Nephron (organoid): ENCODE measurements at regions not wholly inside any gene's neighbourhood (a gene's known extent, or its start where the extent isn't known, plus 50 kb on each side); places are given as distances from the start of the nearest gene placed in this dataset.

Experiments
- H3K27ac Mint-ChIP-seq, 3 experiments: 2 replicates each; pipeline ENCODE4 v1.8.0; 2020; ENCODE audit warnings: mixed read lengths in 3 of 3, mild to moderate bottlenecking in 2 of 3, moderate library complexity in 1 of 3
- H3K27me3 Mint-ChIP-seq: 2 replicates; pipeline ENCODE4 v1.8.0; 2021; ENCODE audit warnings: low read depth, mild to moderate bottlenecking, moderate library complexity, mixed read lengths
- H3K36me3 Mint-ChIP-seq: 2 replicates; pipeline ENCODE4 v1.8.0; 2020; ENCODE audit warnings: low read depth, mixed read lengths
- H3K4me1 Mint-ChIP-seq: 2 replicates; pipeline ENCODE4 v1.8.0; 2020; ENCODE audit warnings: mixed read lengths
- H3K4me3 Mint-ChIP-seq, 3 experiments: 2 replicates each; pipeline ENCODE4 v1.8.0; 2020; ENCODE audit warnings: mild to moderate bottlenecking in 3 of 3, mixed read lengths in 3 of 3, moderate library complexity in 2 of 3
- H3K9me3 Mint-ChIP-seq: 2 replicates; pipeline ENCODE4 v1.8.0; 2020; ENCODE audit warnings: mixed read lengths
- TF ChIP-seq, protein P1 (sequence below), 3 experiments: fragments of 200-600 bp; sonication (generic); IDR thresholded peaks; one replicate each; pipeline ENCODE4 v1.5.0; 2021; ENCODE audit warnings: antibody characterized with exemption in 3 of 3; ENCODE audit not compliant: unreplicated experiment in 3 of 3

DNA sequence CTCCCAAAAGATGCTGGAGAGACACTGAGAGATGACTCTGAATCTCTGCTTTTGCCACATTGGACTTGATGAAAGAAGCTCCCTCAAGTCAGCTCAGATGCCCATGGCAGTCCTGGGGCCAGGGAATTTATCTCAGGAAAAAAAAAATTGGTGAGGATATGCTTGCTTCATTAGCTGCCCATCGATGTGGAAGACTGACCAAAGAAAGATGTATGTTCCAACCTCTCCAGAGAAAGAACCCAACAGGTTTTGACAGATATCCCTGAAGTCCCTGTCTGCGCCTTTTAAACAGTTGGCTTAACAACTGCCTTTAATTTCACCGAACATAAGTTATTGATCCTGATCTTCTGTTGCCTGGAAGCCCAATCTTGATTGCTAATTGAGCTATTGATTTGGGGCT is 137.4 kb downstream of the TMEM114 start:
- Mint-ChIP-seq H3K9me3 (peaks cover 8% of the 10 kb centered on the region), H3K27ac (no peak overlapping the region), H3K27me3 (peaks cover 3% of the 10 kb centered on the region), H3K4me1 (no peaks in the 10 kb centered on the region), H3K4me3 (no peak overlapping the region), H3K36me3 (no peaks in the 10 kb centered on the region)
- TF ChIP-seq, protein P1, sequence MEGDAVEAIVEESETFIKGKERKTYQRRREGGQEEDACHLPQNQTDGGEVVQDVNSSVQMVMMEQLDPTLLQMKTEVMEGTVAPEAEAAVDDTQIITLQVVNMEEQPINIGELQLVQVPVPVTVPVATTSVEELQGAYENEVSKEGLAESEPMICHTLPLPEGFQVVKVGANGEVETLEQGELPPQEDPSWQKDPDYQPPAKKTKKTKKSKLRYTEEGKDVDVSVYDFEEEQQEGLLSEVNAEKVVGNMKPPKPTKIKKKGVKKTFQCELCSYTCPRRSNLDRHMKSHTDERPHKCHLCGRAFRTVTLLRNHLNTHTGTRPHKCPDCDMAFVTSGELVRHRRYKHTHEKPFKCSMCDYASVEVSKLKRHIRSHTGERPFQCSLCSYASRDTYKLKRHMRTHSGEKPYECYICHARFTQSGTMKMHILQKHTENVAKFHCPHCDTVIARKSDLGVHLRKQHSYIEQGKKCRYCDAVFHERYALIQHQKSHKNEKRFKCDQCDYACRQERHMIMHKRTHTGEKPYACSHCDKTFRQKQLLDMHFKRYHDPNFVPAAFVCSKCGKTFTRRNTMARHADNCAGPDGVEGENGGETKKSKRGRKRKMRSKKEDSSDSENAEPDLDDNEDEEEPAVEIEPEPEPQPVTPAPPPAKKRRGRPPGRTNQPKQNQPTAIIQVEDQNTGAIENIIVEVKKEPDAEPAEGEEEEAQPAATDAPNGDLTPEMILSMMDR (IDR thresholded peaks at IDR 0.05; ENCODE audit: unreplicated experiment in 3 of 3), result no peak

DNA sequence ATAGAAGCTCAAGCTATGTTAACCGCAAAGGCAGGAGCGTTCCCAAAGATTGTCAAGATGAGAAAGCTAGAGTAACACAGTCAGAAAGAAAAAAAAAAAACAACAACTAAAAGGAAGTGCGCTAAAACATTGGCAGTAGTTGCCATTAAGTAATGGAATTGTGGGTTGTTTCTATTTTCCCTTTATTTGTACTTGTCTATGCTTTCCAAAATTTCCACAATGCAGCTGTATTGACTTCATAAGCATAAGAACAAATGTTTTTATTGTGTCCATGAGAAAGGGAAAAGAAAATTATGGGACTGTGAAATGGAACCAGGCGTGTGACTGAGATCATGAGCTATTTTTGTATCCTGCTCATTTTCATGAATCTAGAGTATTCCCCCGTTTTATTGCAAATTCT is 153.4 kb downstream of the TMEM114 start:
- H3K9me3 Mint-ChIP-seq, result peaks cover 2% of the 10 kb centered on the region
- no peak overlapping the region for H3K27ac Mint-ChIP-seq
- no peak overlapping the region for H3K4me3 Mint-ChIP-seq
- H3K36me3 Mint-ChIP-seq, result no peaks in the 10 kb centered on the region
- H3K27me3 Mint-ChIP-seq, result peaks cover 5% of the 10 kb centered on the region
- no peaks in the 10 kb centered on the region for H3K4me1 Mint-ChIP-seq
- TF ChIP-seq, protein P1 (IDR thresholded peaks at IDR 0.05; ENCODE audit: unreplicated experiment in 3 of 3), result no peak

DNA sequence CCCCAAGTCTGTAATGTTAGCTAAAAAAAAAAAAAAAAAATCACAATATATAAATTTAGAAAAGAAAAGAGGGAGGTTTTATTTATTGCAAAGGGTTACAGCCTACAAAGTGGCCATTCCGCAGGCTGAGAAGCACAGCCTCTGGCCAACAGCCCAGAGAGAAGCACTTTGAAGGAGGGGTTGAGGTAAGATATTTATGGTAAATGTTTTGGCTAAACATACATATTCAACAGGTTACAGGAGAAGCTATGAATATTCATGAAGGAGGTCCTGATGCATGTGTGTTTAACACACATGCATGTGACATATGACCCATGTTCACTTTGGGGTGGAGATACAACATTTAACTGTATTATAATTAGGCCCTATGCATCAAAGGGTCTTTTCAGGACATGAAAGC is 158.5 kb downstream of the TMEM114 start:
- H3K36me3 Mint-ChIP-seq, result no peaks in the 10 kb centered on the region

DNA sequence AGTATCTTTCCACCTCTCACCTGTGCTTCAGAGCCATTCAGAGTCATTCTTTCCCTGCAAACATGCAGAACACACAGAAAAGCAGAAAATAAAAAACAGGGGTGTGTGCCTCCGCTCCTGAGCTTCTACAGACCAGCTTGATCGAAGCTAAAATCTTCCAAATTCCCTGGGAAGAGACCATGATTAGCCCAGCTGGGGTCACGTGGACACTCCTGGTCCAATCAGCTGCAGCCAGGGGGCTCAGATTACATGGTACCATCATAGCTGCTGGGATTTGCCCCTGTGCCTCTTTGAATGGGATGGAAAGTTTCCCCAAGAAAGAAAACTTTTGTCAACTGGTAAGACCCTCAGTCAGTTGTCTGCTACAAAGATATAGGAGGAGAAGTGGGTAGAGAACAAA is 159.9 kb downstream of the TMEM114 start:
- no peaks in the 10 kb centered on the region for H3K36me3 Mint-ChIP-seq
- no peaks in the 10 kb centered on the region for H3K27me3 Mint-ChIP-seq
- TF ChIP-seq, protein P1 (IDR thresholded peaks at IDR 0.05; ENCODE audit: unreplicated experiment in 3 of 3), result no peak
- H3K27ac Mint-ChIP-seq, result no peak overlapping the region
- peaks cover 3% of the 10 kb centered on the region for H3K9me3 Mint-ChIP-seq
- H3K4me3 Mint-ChIP-seq, result no peak overlapping the region
- H3K4me1 Mint-ChIP-seq, result no peaks in the 10 kb centered on the region

More for the DNA sequence above, 158.5 kb downstream of the TMEM114 start:
- no peaks in the 10 kb centered on the region for H3K9me3 Mint-ChIP-seq
- H3K27ac Mint-ChIP-seq, result no peak overlapping the region
- TF ChIP-seq, protein P1 (IDR thresholded peaks at IDR 0.05; ENCODE audit: unreplicated experiment in 3 of 3), result no peak
- no peak overlapping the region for H3K4me3 Mint-ChIP-seq
- no peaks in the 10 kb centered on the region for H3K4me1 Mint-ChIP-seq
- no peaks in the 10 kb centered on the region for H3K27me3 Mint-ChIP-seq

DNA sequence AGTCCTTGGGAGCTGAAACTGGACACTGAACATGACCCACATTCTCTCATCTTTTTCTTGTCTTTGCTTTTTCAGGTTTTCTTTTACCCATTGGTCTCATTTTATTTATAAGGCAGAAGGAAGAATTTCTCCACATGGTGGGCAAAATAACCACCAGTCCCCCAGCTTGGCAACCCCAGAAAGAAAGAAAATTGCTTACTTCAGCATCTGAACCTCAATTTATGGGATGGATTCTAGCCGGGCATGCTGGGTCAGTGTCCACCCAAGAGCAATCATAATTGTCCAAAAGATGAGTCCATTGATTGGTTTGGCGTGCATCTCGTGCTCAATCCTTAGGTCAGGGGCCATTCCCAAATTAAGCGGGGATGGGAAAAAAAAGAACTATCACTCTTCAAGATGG is 163.7 kb downstream of the TMEM114 start:
- H3K27ac Mint-ChIP-seq, result no peak overlapping the region
- no peak overlapping the region for H3K4me3 Mint-ChIP-seq
- no peaks in the 10 kb centered on the region for H3K4me1 Mint-ChIP-seq
- H3K9me3 Mint-ChIP-seq, result peaks cover 3% of the 10 kb centered on the region
- TF ChIP-seq, protein P1 (IDR thresholded peaks at IDR 0.05; ENCODE audit: unreplicated experiment in 3 of 3), result no peak
- H3K36me3 Mint-ChIP-seq, result no peaks in the 10 kb centered on the region
- H3K27me3 Mint-ChIP-seq, result no peaks in the 10 kb centered on the region

DNA sequence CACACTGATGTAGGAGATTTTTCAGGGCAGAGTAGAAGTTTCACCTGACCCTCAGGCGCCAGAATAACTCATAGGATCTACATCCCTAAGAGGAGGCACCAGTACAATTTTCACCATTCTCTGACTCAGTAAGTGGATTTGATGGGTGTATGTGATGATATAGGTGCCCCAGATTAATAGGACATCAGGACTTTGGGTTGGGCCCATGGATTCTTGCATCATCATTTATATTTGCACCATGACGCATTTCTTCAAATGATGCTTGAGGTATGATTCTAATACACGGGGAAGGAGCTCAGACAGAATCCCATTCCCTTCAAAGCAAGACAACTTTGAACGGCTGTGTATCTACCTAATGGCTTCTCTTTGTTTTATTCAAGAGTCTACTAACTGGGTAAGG is 173.2 kb downstream of the TMEM114 start:
- Mint-ChIP-seq H3K9me3 (peaks cover under 1% of the 10 kb centered on the region), H3K27ac (no peak overlapping the region), H3K4me1 (no peaks in the 10 kb centered on the region)

More for the DNA sequence above, 173.2 kb downstream of the TMEM114 start:
- TF ChIP-seq, protein P1 (IDR thresholded peaks at IDR 0.05; ENCODE audit: unreplicated experiment in 3 of 3), result no peak
- no peak overlapping the region for H3K4me3 Mint-ChIP-seq
- H3K27me3 Mint-ChIP-seq, result peaks cover 11% of the 10 kb centered on the region
- no peaks in the 10 kb centered on the region for H3K36me3 Mint-ChIP-seq
